ENCODE measurements at regions not wholly inside any gene's neighbourhood (a gene's known extent, or its start where the extent isn't known, plus 50 kb on each side); places are given as distances from the start of the nearest gene placed in this dataset.

DNA sequence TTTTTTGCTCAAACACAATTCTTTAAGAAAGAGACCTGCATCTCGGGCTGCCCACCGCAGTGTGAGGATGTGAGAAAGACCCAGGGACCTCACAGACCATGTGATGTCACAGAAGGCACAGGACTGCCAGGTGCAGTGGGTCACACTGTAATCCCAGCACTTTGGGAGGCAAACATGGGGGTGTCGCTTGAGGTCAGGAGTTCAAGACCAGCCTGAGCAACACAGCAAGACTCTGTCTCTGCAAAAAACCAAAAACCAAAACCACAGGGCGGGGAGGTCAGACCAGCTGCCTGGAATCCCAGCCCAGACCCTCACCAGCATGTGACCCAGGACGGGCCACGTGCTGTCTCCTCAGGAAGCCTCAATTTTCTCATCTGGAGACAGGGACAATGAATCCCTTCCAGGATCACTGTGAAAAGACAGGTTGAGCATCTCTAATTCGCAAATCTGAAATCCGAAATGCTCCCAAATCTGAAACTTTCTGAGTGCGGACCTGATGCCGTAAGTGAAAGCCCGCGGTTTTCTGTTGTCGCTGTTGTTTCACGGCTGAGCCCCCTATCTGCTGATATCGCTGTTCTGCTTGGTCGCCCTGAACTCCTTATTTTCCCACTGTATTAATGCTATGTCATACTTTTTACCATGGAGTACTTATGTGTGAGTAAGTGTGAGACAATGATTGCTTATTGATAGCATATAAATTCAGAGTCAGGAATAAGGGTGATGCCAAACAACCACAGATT, 159.5 kb upstream of the PTPN1 start:
- DNase-seq (ENCODE audit: extremely low read depth in 1 of 4, low spot score in 3 of 4) (peak in 2 of 4 experiments; percentile 32 to 36), FAIRE-seq (no peak), ATAC-seq (no peak)
- H3K27ac ChIP-seq (ENCODE audit: extremely low read depth, low read depth, low read length), result no peak overlapping the region
- H3K9me1 ChIP-seq (ENCODE audit: control insufficient read depth, insufficient read depth, low read length), result no peaks in the 10 kb centered on the region
- ChIA-PET CTCF (ENCODE audit: low intra/inter-chr PET ratio) (no interaction called here), POLR2A (no interaction called here)
- peaks cover 33 to 34% of the 10 kb centered on the region in 2 experiments for H3K4me1 ChIP-seq (replicated peaks in 1 of 2; ENCODE audit: control insufficient read depth in 2 of 2, insufficient read depth in 2 of 2, low read length in 2 of 2)
- BruUV-seq (replicated peaks), result no TSS peak
- H4K20me1 ChIP-seq (replicated peaks; ENCODE audit: control insufficient read depth, insufficient read depth, low read length), result no peaks in the 10 kb centered on the region
- peak overlapping the region; percentile 43; the same call in 1 of the 2 replicates for H3K4me2 ChIP-seq (ENCODE audit: insufficient read depth, low read length)
- peak overlapping the region; percentile 75 for H2AFZ ChIP-seq (ENCODE audit: low read depth, low read length)
- H3K4me3 ChIP-seq, result no peak overlapping the region
- WGBS (ENCODE audit: insufficient coverage, low coverage, missing lambda C conversion rate), result 39% methylated on average over 16 of the region's 16 CpGs
- peak overlapping the region in 1 of 2 experiments; percentile 68; a peak in 1 of 4 replicates for H3K9ac ChIP-seq (ENCODE audit: insufficient read depth in 1 of 2, low read depth in 2 of 2, low read length in 2 of 2)
- in situ Hi-C loops (cut with MboI) (no loop called here), intact Hi-C loops (cut with micrococcal nuclease) (no loop called here)
- no peaks in the 10 kb centered on the region for H3K27me3 ChIP-seq (ENCODE audit: control insufficient read depth in 2 of 2, insufficient read depth in 2 of 2, low read length in 2 of 2)
- no peaks in the 10 kb centered on the region for H3K9me3 ChIP-seq (replicated peaks; ENCODE audit: control insufficient read depth, insufficient read depth, low read depth, low read length)
- H3K36me3 ChIP-seq (ENCODE audit: control insufficient read depth, insufficient read depth, low read length), result no peaks in the 10 kb centered on the region
- H3K79me2 ChIP-seq (ENCODE audit: control insufficient read depth, insufficient read depth, low read length), result no peaks in the 10 kb centered on the region
- TF ChIP-seq SREBF1 (IDR thresholded peaks at IDR 0.05; ENCODE audit: borderline replicate concordance, low read depth, low read length) (no peak), BRD4 (IDR thresholded peaks at IDR 0.05) (no peak), C11orf30 (IDR thresholded peaks at IDR 0.05; ENCODE audit: low read depth) (peak; percentile 45; the same call in 1 of the 2 replicates), MAFG (tag; conservative IDR thresholded peaks at IDR 0.05) (peak; percentile 38; the same call in 1 of the 2 replicates), NR2C1 (IDR thresholded peaks at IDR 0.05) (no peak), NR2C1 (tag; IDR thresholded peaks at IDR 0.05) (no peak), L3MBTL2 (IDR thresholded peaks at IDR 0.05) (peak; percentile 67), NFE2 (IDR thresholded peaks at IDR 0.05; ENCODE audit: low read depth) (peak; percentile 20; the same call in 1 of the 2 replicates), ZNF316 (IDR thresholded peaks at IDR 0.05) (peak; percentile 57; the same call in 1 of the 2 replicates), SMARCB1 (IDR thresholded peaks at IDR 0.05; ENCODE audit: insufficient read length, low read depth) (no peak), SRSF1 (IDR thresholded peaks at IDR 0.05; ENCODE audit: low read depth, low read length) (no peak)
- TF ChIP-seq, protein P1, sequence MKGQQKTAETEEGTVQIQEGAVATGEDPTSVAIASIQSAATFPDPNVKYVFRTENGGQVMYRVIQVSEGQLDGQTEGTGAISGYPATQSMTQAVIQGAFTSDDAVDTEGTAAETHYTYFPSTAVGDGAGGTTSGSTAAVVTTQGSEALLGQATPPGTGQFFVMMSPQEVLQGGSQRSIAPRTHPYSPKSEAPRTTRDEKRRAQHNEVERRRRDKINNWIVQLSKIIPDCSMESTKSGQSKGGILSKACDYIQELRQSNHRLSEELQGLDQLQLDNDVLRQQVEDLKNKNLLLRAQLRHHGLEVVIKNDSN (CRISPR knock-in tag; IDR thresholded peaks at IDR 0.05), result peak; percentile 42; the same call in 1 of the 2 replicates
- TF ChIP-seq, protein P2, sequence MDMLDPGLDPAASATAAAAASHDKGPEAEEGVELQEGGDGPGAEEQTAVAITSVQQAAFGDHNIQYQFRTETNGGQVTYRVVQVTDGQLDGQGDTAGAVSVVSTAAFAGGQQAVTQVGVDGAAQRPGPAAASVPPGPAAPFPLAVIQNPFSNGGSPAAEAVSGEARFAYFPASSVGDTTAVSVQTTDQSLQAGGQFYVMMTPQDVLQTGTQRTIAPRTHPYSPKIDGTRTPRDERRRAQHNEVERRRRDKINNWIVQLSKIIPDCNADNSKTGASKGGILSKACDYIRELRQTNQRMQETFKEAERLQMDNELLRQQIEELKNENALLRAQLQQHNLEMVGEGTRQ (CRISPR knock-in tag; IDR thresholded peaks at IDR 0.05), result peak; percentile 44; the same call in 1 of the 2 replicates
- TF ChIP-seq, protein P3, sequence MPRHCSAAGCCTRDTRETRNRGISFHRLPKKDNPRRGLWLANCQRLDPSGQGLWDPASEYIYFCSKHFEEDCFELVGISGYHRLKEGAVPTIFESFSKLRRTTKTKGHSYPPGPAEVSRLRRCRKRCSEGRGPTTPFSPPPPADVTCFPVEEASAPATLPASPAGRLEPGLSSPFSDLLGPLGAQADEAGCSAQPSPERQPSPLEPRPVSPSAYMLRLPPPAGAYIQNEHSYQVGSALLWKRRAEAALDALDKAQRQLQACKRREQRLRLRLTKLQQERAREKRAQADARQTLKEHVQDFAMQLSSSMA (CRISPR knock-in tag; IDR thresholded peaks at IDR 0.05), result no peak
- TF ChIP-seq, protein P4, sequence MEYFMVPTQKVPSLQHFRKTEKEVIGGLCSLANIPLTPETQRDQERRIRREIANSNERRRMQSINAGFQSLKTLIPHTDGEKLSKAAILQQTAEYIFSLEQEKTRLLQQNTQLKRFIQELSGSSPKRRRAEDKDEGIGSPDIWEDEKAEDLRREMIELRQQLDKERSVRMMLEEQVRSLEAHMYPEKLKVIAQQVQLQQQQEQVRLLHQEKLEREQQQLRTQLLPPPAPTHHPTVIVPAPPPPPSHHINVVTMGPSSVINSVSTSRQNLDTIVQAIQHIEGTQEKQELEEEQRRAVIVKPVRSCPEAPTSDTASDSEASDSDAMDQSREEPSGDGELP (CRISPR knock-in tag; IDR thresholded peaks at IDR 0.05; ENCODE audit: borderline replicate concordance), result no peak; the same call in 1 of the 2 replicates
- TF ChIP-seq, protein P5, sequence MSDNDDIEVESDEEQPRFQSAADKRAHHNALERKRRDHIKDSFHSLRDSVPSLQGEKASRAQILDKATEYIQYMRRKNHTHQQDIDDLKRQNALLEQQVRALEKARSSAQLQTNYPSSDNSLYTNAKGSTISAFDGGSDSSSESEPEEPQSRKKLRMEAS (CRISPR knock-in tag; IDR thresholded peaks at IDR 0.05), result 0 out of 2 replicates have a peak, but pooled peaks have one; percentile 42
- TF ChIP-seq, protein P6, sequence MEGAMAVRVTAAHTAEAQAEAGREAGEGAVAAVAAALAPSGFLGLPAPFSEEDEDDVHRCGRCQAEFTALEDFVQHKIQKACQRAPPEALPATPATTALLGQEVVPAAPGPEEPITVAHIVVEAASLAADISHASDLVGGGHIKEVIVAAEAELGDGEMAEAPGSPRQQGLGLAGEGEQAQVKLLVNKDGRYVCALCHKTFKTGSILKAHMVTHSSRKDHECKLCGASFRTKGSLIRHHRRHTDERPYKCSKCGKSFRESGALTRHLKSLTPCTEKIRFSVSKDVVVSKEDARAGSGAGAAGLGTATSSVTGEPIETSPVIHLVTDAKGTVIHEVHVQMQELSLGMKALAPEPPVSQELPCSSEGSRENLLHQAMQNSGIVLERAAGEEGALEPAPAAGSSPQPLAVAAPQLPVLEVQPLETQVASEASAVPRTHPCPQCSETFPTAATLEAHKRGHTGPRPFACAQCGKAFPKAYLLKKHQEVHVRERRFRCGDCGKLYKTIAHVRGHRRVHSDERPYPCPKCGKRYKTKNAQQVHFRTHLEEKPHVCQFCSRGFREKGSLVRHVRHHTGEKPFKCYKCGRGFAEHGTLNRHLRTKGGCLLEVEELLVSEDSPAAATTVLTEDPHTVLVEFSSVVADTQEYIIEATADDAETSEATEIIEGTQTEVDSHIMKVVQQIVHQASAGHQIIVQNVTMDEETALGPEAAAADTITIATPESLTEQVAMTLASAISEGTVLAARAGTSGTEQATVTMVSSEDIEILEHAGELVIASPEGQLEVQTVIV (CRISPR knock-in tag; IDR thresholded peaks at IDR 0.05; ENCODE audit: borderline replicate concordance), result 0 out of 2 replicates have a peak, but pooled peaks have one; percentile 52

Measured in K562 (cell line).